Left lung (tissue), 4 donors: ENCODE measurements at regions not wholly inside any gene's neighbourhood (a gene's known extent, or its start where the extent isn't known, plus 50 kb on each side); places are given as distances from the start of the nearest gene placed in this dataset.

ENCODE experiments used
- ATAC-seq: fragments of 200-7000 bp; cut with Tn5 transposase; one replicate; pipeline ENCODE4 v1.9.1; 2020; ENCODE audit warnings: moderate library complexity
- DNase-seq, 4 donors: peaks; one replicate each; pipeline ENCODE4 v3.0.0-alpha.2; 2013 to 2020
- H3K27ac ChIP-seq, 2 donors: fragments of 200-600 bp; sonication (generic) in 1 of 2; one replicate each; pipeline versions ENCODE4 v1.5.0 to v1.8.0; 2020 to 2021
- H3K27me3 ChIP-seq, 2 donors: fragments of 200-600 bp; sonication (generic) in 1 of 2; one replicate each; pipeline versions ENCODE4 v1.5.0 to v1.8.0; 2020 to 2021
- H3K36me3 ChIP-seq, 2 donors: fragments of 200-600 bp; sonication (generic) in 1 of 2; one replicate each; pipeline versions ENCODE4 v1.5.0 to v1.8.0; 2020 to 2021
- H3K4me1 ChIP-seq, 2 donors: fragments of 200-600 bp; one replicate each; pipeline ENCODE4 v1.8.0; 2021
- H3K4me3 ChIP-seq, 2 donors: fragments of 200-600 bp; sonication (generic) in 1 of 2; one replicate each; pipeline versions ENCODE4 v1.5.0 to v1.8.0; 2020 to 2021; ENCODE audit warnings: mild to moderate bottlenecking in 1 of 2
- H3K9me3 ChIP-seq, 2 donors: fragments of 200-600 bp; sonication (generic) in 1 of 2; one replicate each; pipeline versions ENCODE4 v1.5.0 to v1.8.0; 2020 to 2021
- CTCF ChIP-seq, 2 donors: fragments of 200-600 bp; sonication (generic) in 1 of 2; IDR thresholded peaks; one replicate each; pipeline versions ENCODE4 v1.5.0 to v1.8.0; 2021; ENCODE audit warnings: antibody characterized with exemption in 2 of 2
- intact Hi-C, 2 donors: fragments of 100-400 bp; cut with DNase I; formaldehyde crosslinking; loops; one replicate each; pipeline versions ENCODE4 v1.11.2 to v1.14.2; 2022
- donor health status: DM: no; HTN: yes; CAD: no.
- donor health status: DM: no; HTN: no; CAD: no.

- DNase-seq (no peak), ATAC-seq (no peak)
- Histone ChIP-seq H3K9me3 (no peaks in the 10 kb centered on the region), H3K27ac (no peak overlapping the region), H3K36me3 (no peaks in the 10 kb centered on the region), H3K4me3 (no peak overlapping the region), H3K27me3 (no peaks in the 10 kb centered on the region), H3K4me1 (no peaks in the 10 kb centered on the region)
- intact Hi-C loops = no loop called here
- TF ChIP-seq CTCF (IDR thresholded peaks at IDR 0.05) = no peak
These were observed 242.1 kb upstream of the PPP1R3A start for GRCh38 chr7:114160925-114161324.

- DNase-seq = no peak
- Histone ChIP-seq H3K27ac (no peak overlapping the region), H3K9me3 (no peaks in the 10 kb centered on the region), H3K36me3 (no peaks in the 10 kb centered on the region), H3K4me3 (no peak overlapping the region), H3K27me3 (no peaks in the 10 kb centered on the region), H3K4me1 (no peaks in the 10 kb centered on the region)
- intact Hi-C loops = no loop called here
- no peak for ATAC-seq
- TF ChIP-seq CTCF (IDR thresholded peaks at IDR 0.05) = no peak
These were observed 240.0 kb upstream of the PPP1R3A start for GRCh38 chr7:114158854-114159253.

GRCh38 chr7:114158275-114158674, 239.5 kb upstream of the PPP1R3A start:
- intact Hi-C loops = no loop called here
- Histone ChIP-seq H3K4me3 (no peak overlapping the region), H3K9me3 (no peaks in the 10 kb centered on the region), H3K27ac (no peak overlapping the region), H3K36me3 (no peaks in the 10 kb centered on the region), H3K27me3 (no peaks in the 10 kb centered on the region), H3K4me1 (no peaks in the 10 kb centered on the region)
- DNase-seq (no peak), ATAC-seq (no peak)
- TF ChIP-seq CTCF (IDR thresholded peaks at IDR 0.05) = no peak

- Histone ChIP-seq H3K27me3 (no peaks in the 10 kb centered on the region), H3K9me3 (no peaks in the 10 kb centered on the region), H3K4me3 (no peak overlapping the region), H3K4me1 (no peaks in the 10 kb centered on the region), H3K36me3 (no peaks in the 10 kb centered on the region), H3K27ac (no peak overlapping the region)
- intact Hi-C loops = no loop called here
- no peak for TF ChIP-seq CTCF (IDR thresholded peaks at IDR 0.05)
- ATAC-seq = no peak
- no peak for DNase-seq
These were observed 237.4 kb upstream of the PPP1R3A start for GRCh38 chr7:114156178-114156577.

GRCh38 chr7:114155116-114156110, 236.6 kb upstream of the PPP1R3A start:
- intact Hi-C loops = no loop called here
- TF ChIP-seq CTCF (IDR thresholded peaks at IDR 0.05) = no peak
- no peaks in the 10 kb centered on the region for H3K9me3 ChIP-seq
- no peak overlapping the region for H3K4me3 ChIP-seq
- ATAC-seq (no peak), DNase-seq (no peak)
- no peaks in the 10 kb centered on the region for H3K4me1 ChIP-seq
- H3K27me3 ChIP-seq = no peaks in the 10 kb centered on the region
- H3K36me3 ChIP-seq = no peaks in the 10 kb centered on the region
- H3K27ac ChIP-seq = no peak overlapping the region
